ENCODE measurements at regions not wholly inside any gene's neighbourhood (a gene's known extent, or its start where the extent isn't known, plus 50 kb on each side); places are given as distances from the start of the nearest gene placed in this dataset.

GRCh38 chr1:113211467-113211866 is 138.5 kb downstream of the LRIG2 start:
- no peak for TF ChIP-seq CTCF (IDR thresholded peaks at IDR 0.05; ENCODE audit: low read depth, low read length)
- TF ChIP-seq POLR2A (IDR thresholded peaks at IDR 0.05; ENCODE audit: extremely low read depth, insufficient read length), result no peak
- TF ChIP-seq MYC (IDR thresholded peaks at IDR 0.05; ENCODE audit: low read depth, low read length), result no peak

All from NB4 (cell line).